Esophagus squamous epithelium (tissue), 4 donors: ENCODE measurements at regions not wholly inside any gene's neighbourhood (a gene's known extent, or its start where the extent isn't known, plus 50 kb on each side); places are given as distances from the start of the nearest gene placed in this dataset.

Experiments used
- CTCF ChIP-seq, 6 experiments: fragments of 450-650 bp in 4 of 6; fragments of 200-600 bp in 2 of 6; sonication (generic) in 2 of 6; IDR thresholded peaks; one replicate each; pipeline ENCODE4 v1.5.1; 2016 to 2019; ENCODE audit warnings: antibody characterized with exemption in 6 of 6, mild to moderate bottlenecking in 4 of 6, moderate library complexity in 4 of 6
- POLR2A ChIP-seq, 4 donors: fragments of 450-650 bp; IDR thresholded peaks; one replicate each; pipeline ENCODE4 v1.6.1; 2017; ENCODE audit warnings: antibody characterized with exemption in 4 of 4, mild to moderate bottlenecking in 4 of 4, moderate library complexity in 3 of 4

GRCh38 chr12:124503305-124503704, 64.1 kb downstream of the NCOR2 start:
- TF ChIP-seq POLR2A (IDR thresholded peaks at IDR 0.05) (no peak), CTCF (IDR thresholded peaks at IDR 0.05) (no peak)
